Stimulated activated CD4-positive, alpha-beta T cell treated with anti-CD3 and anti-CD28 coated beads, Interleukin-1b, Interleukin-23, amount 100 ng/mL, for 24 hours (primary cell): ENCODE measurements at regions not wholly inside any gene's neighbourhood (a gene's known extent, or its start where the extent isn't known, plus 50 kb on each side); places are given as distances from the start of the nearest gene placed in this dataset.

Source experiments
- DNase-seq, 4 experiments: peaks; one replicate each; pipeline ENCODE4 v3.0.0-alpha.2; 2020; ENCODE audit warnings: low read depth in 4 of 4, low spot score in 1 of 4

- no peak for DNase-seq
Observed at GRCh38 chr5:89942171-89942570, 467.4 kb downstream of the CETN3 start.

GRCh38 chr5:89936576-89936975, 473.0 kb downstream of the CETN3 start:
- DNase-seq: no peak

- no peak for DNase-seq
Observed at GRCh38 chr5:89934069-89934468, 475.5 kb downstream of the CETN3 start.

GRCh38 chr5:89932771-89933181, 476.8 kb downstream of the CETN3 start:
- no peak for DNase-seq

GRCh38 chr5:89930591-89931392, 478.8 kb downstream of the CETN3 start:
- no peak for DNase-seq

- no peak for DNase-seq
Observed at GRCh38 chr5:89929834-89930233, 479.7 kb downstream of the CETN3 start.

- no peak for DNase-seq
Observed at GRCh38 chr5:89929173-89929572, 480.4 kb downstream of the CETN3 start.

GRCh38 chr5:89922161-89922560, 487.4 kb downstream of the CETN3 start:
- DNase-seq: no peak

GRCh38 chr5:89917112-89917511, 492.4 kb downstream of the CETN3 start:
- no peak for DNase-seq

GRCh38 chr5:89916131-89916530, 493.4 kb downstream of the CETN3 start:
- DNase-seq: no peak

GRCh38 chr5:89908876-89909275, 500.7 kb downstream of the CETN3 start:
- DNase-seq: no peak

GRCh38 chr5:89904442-89904841, 505.1 kb downstream of the CETN3 start:
- no peak for DNase-seq

- DNase-seq: no peak
Observed at GRCh38 chr5:89901983-89902382, 507.6 kb downstream of the CETN3 start.

- DNase-seq: no peak
Observed at GRCh38 chr5:89901346-89901745, 508.2 kb downstream of the CETN3 start.

- no peak for DNase-seq
Observed at GRCh38 chr5:89900346-89900745, 509.2 kb downstream of the CETN3 start.

- DNase-seq: no peak
Observed at GRCh38 chr5:89899559-89899958, 510.0 kb downstream of the CETN3 start.

- DNase-seq: no peak
Observed at GRCh38 chr5:89893546-89893945, 516.0 kb downstream of the CETN3 start.

GRCh38 chr5:89885670-89886069, 523.9 kb downstream of the CETN3 start:
- no peak for DNase-seq

GRCh38 chr5:89883967-89884366, 525.6 kb downstream of the CETN3 start:
- no peak for DNase-seq

- no peak for DNase-seq
Observed at GRCh38 chr5:89878140-89879132, 531.1 kb downstream of the CETN3 start.

- no peak for DNase-seq
Observed at GRCh38 chr5:89871906-89872305, 537.6 kb downstream of the CETN3 start.

GRCh38 chr5:89869346-89869745, 540.2 kb downstream of the CETN3 start:
- no peak for DNase-seq
